Activated naive CD4-positive, alpha-beta T cell treated with anti-CD3 and anti-CD28 coated beads, Interleukin-2, amount 50 U/mL, for 72 hours (primary cell): ENCODE measurements at regions not wholly inside any gene's neighbourhood (a gene's known extent, or its start where the extent isn't known, plus 50 kb on each side); places are given as distances from the start of the nearest gene placed in this dataset.

ENCODE experiments used
- ATAC-seq, 2 donors: fragments of 150-1000 bp; cut with Tn5 transposase; 2 replicates each; pipeline ENCODE4 v1.10.0; 2021; ENCODE audit warnings: mild to moderate bottlenecking in 2 of 2, moderate library complexity in 2 of 2
- DNase-seq, 2 donors: peaks; one replicate each; pipeline ENCODE4 v3.0.0; 2021 to 2022; ENCODE audit warnings: low spot score in 2 of 2
- H3K27ac Mint-ChIP-seq, 2 donors: one replicate each; pipeline ENCODE4 v1.8.0; 2022; ENCODE audit warnings: mild to moderate bottlenecking in 2 of 2, mixed read lengths in 2 of 2
- H3K36me3 Mint-ChIP-seq, 2 donors: one replicate each; pipeline ENCODE4 v1.8.0; 2022; ENCODE audit warnings: mixed read lengths in 2 of 2
- H3K9me3 Mint-ChIP-seq, 2 donors: one replicate each; pipeline ENCODE4 v1.8.0; 2022; ENCODE audit warnings: mixed read lengths in 2 of 2

GRCh38 chr7:38057829-38058228 is 120.2 kb upstream of the STARD3NL start:
- no peak overlapping the region for H3K27ac Mint-ChIP-seq
- H3K9me3 Mint-ChIP-seq, result no peaks in the 10 kb centered on the region
- ATAC-seq (no peak), DNase-seq (no peak)
- H3K36me3 Mint-ChIP-seq, result no peaks in the 10 kb centered on the region

GRCh38 chr7:38060116-38060515 is 117.9 kb upstream of the STARD3NL start:
- DNase-seq (no peak), ATAC-seq (no peak)
- H3K9me3 Mint-ChIP-seq, result no peaks in the 10 kb centered on the region
- H3K27ac Mint-ChIP-seq, result no peak overlapping the region
- H3K36me3 Mint-ChIP-seq, result no peaks in the 10 kb centered on the region

DNA sequence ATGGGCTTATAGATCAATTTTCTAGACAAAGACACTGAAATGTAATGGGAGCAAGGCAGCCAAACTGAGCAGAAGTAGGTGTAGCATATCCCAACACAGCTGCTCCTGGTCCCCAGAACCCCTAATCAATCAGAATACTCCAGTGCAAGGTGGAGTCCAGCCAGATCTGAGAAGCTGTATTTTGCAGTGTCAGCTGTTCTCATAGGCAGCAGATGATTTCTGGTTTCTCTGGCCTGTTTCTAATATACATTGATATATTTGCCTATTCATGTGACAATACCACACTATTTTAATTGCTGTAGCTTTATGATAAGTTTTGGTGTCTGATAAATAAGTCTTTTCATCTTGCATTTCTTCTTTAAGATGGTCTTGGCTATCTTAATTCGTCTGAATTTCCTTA is 117.4 kb upstream of the STARD3NL start:
- no peak for ATAC-seq
- no peaks in the 10 kb centered on the region for H3K36me3 Mint-ChIP-seq
- no peak for DNase-seq
- H3K27ac Mint-ChIP-seq, result no peak overlapping the region
- H3K9me3 Mint-ChIP-seq, result no peaks in the 10 kb centered on the region

DNA sequence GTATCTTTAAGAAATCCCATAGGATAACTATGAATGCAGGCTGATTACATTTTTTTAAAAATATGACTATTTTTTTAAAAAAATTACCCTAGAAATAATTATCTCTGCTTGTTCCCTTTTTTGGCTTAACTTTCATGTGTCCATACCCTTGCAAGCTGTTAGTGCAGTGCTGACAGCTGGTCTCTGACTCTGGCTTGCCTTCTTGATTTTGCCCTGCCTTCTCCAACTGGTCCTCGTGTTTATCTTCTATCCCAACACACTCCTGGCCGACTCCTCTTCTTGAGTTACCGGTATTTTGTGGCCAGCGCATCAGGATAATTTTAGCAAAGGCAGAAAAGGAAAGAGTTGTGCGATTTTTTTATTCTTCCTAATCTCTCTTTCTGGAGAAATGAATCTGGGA is 111.7 kb upstream of the STARD3NL start:
- H3K36me3 Mint-ChIP-seq, result no peaks in the 10 kb centered on the region
- no peak for DNase-seq
- no peak for ATAC-seq
- no peaks in the 10 kb centered on the region for H3K9me3 Mint-ChIP-seq
- no peak overlapping the region for H3K27ac Mint-ChIP-seq

- H3K36me3 Mint-ChIP-seq, result no peaks in the 10 kb centered on the region
- ATAC-seq, result no peak
- DNase-seq, result no peak
- no peaks in the 10 kb centered on the region for H3K9me3 Mint-ChIP-seq
- H3K27ac Mint-ChIP-seq, result no peak overlapping the region
Observed at GRCh38 chr7:38068461-38068860, 109.6 kb upstream of the STARD3NL start.

- no peaks in the 10 kb centered on the region for H3K9me3 Mint-ChIP-seq
- H3K36me3 Mint-ChIP-seq, result no peaks in the 10 kb centered on the region
Observed at GRCh38 chr7:38069052-38069451, 109.0 kb upstream of the STARD3NL start.

GRCh38 chr7:38070718-38071117 is 107.3 kb upstream of the STARD3NL start:
- no peak overlapping the region for H3K27ac Mint-ChIP-seq
- H3K9me3 Mint-ChIP-seq, result no peaks in the 10 kb centered on the region
- no peaks in the 10 kb centered on the region for H3K36me3 Mint-ChIP-seq
- DNase-seq (no peak), ATAC-seq (no peak)

More at GRCh38 chr7:38069052-38069451, 109.0 kb upstream of the STARD3NL start:
- DNase-seq (no peak), ATAC-seq (no peak)
- no peak overlapping the region for H3K27ac Mint-ChIP-seq

DNA sequence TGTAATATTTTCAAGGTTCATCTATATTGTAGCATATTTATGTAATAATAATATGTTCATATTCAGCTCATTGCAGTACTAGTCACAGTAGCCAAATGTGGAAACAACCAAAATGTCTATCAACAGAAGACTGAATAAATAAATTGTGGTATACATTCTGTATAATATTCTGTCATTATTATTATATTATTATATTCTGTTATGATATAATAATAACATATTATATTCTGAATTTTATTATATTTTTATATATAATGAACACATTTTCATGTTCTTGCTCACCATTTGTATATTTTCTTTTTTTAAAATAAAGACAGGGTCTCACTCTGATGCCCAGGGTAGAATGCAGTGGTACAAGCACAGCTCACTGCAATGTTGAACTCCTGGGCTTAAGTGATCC is 91.2 kb upstream of the STARD3NL start:
- Mint-ChIP-seq H3K36me3 (peaks cover 0 to 5% of the 10 kb centered on the region in 2 donors), H3K27ac (no peak overlapping the region), H3K9me3 (peaks cover 0 to 4% of the 10 kb centered on the region in 2 donors)
- DNase-seq, result no peak
- ATAC-seq, result no peak

DNA sequence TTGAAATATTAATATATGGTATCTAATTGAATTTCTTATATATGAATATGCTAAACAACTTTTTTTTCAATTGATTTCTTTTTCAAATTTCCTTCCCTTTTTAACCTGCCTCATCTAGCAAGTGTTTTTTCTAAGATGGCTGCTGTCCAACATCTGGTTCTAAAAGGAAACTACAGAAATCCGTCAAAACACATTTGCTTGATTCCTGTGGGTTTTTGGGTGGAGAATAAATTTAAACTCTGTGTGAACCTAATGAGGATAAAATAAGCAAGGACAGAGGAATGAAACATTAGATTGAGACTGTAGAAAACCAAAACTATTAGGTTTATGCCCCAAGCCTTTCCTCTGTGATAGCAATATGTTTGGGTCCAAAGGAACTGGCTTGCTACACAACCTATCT is 75.5 kb upstream of the STARD3NL start:
- Mint-ChIP-seq H3K9me3 (peaks cover 6 to 12% of the 10 kb centered on the region in 2 donors), H3K27ac (no peak overlapping the region), H3K36me3 (peaks cover 0 to 14% of the 10 kb centered on the region in 2 donors)
- DNase-seq (no peak), ATAC-seq (no peak)

DNA sequence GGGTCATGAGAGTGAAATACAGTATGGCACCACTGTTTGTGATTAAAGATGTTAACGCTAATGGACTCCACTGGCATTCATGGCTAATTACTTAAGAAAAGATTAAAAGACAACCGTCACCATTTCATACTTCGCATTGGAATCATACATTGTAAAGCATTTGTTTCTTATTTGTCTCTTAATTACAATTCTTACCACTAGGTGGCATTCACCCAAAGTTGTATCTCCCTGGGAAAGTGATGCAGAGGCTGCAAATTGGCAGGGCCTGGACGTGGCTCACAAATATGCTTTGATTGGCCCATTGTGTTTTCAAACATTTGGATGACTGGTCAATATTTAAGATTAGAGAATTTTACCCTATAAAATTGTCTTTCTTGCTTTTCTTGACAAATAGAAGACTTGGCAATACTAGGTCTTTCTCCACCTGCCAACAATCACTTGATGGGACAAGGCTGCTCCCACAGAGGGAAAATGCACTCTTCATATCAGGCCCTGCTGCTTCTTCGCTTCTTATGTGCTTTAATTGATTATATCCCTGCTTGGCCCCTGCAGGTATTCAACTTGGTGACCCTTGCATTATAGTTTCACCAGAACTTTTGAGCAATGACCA is 72.1 kb upstream of the STARD3NL start:
- ATAC-seq (peak; percentile 24 to 68), DNase-seq (no peak)
- Mint-ChIP-seq H3K27ac (no peak overlapping the region), H3K36me3 (no peaks in the 10 kb centered on the region), H3K9me3 (no peaks in the 10 kb centered on the region)

- peak in 1 of 2 donors; percentile 78 for DNase-seq
- ATAC-seq, result peak; percentile 82 to 86
- H3K36me3 Mint-ChIP-seq, result no peaks in the 10 kb centered on the region
- no peaks in the 10 kb centered on the region for H3K9me3 Mint-ChIP-seq
- H3K27ac Mint-ChIP-seq, result no peak overlapping the region
Observed at GRCh38 chr7:38107486-38107893, 70.6 kb upstream of the STARD3NL start.

DNA sequence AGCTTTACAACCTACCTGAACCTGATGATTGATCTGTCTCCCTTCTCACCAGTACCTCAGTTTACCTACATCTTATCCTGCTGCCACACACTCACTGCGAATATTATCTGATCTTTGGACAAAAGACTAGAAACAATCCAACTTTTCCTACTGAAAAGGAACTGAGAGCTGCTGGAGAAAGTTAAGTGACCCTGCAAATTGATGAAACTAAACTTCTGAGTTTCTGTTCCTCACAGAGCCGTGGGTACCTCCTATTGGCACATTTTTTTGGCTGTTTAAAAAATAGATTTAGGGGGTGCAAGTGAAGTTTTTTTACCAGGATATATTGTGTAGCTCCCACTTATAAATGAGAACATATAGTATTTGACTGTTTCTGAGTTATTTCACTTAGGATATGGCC is 66.0 kb upstream of the STARD3NL start:
- ATAC-seq, result no peak
- no peaks in the 10 kb centered on the region for H3K9me3 Mint-ChIP-seq
- no peaks in the 10 kb centered on the region for H3K36me3 Mint-ChIP-seq
- DNase-seq, result no peak
- no peak overlapping the region for H3K27ac Mint-ChIP-seq

GRCh38 chr7:38120076-38120475 is 58.0 kb upstream of the STARD3NL start:
- DNase-seq, result no peak
- no peak overlapping the region for H3K27ac Mint-ChIP-seq
- no peaks in the 10 kb centered on the region for H3K36me3 Mint-ChIP-seq
- ATAC-seq, result no peak
- H3K9me3 Mint-ChIP-seq, result no peaks in the 10 kb centered on the region

- Mint-ChIP-seq H3K27ac (no peak overlapping the region), H3K36me3 (no peaks in the 10 kb centered on the region), H3K9me3 (no peaks in the 10 kb centered on the region)
- DNase-seq, result no peak
- ATAC-seq, result no peak
Observed at GRCh38 chr7:38122501-38122900, 55.5 kb upstream of the STARD3NL start.

DNA sequence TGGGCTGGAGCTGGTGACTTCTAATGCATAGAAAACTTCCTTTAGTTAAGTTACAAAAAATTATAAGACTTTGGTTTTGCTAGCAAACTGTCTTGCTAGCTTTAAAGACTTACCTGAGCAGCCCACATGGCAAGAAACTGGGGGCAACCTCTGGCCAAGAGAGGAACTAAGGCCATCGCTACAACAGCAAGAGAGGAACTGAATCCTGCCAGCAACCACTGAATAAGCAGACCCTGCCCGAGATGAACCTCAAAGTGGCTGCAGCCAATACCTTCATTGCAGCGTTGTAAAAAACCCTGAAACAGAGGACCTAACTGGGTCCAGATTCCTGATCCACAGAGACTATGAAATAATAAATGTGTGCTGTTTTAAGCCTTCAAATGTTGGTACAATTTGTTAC is 54.6 kb upstream of the STARD3NL start:
- Mint-ChIP-seq H3K27ac (no peak overlapping the region), H3K9me3 (no peaks in the 10 kb centered on the region), H3K36me3 (no peaks in the 10 kb centered on the region)
- ATAC-seq (no peak), DNase-seq (no peak)

DNA sequence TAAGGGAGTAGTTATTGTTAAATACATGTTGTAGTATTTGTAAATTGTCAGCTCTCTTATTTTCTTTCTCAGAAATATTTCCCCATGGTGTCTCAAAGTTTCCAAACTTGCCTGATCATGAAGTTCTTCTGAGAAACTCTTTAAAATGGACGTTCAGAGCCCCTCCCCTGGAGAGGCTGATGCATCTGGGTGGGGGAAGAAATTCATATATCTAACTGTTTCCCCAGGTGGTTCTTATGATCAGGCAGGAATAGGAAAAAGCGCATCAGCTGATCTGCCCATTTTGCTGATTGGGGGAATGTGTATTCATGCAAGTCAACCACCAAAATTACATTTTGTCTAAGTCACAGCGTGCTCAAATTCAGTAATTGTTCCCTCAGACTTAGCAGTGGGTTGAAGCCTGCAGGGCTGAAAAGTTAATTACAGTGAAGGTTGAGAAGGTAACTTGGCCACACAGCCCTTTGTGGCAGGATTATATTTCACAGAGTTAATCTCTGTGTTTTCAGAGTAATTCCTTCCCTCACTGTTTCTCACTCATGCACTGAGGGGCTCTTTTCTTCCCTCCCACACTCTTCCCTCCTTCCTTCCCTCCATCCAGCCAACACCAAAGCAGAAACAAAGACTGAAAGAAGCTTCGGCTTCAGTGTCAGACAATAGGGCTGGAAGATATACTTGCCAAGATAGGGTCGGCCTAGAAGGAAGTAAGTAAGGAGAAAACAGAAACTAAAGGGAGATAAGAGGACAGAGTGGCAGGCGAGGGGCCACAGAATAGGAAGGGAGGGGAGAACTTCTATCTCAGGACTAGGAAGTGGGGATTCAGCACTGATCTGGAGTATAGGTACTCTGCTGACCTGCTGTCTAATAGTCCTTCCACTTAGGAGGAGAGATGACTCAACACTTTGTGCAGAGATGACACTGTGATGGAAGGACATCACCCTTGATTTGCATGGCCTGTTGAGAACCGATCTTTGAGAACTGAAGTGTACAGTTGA is 50.5 kb upstream of the STARD3NL start:
- DNase-seq, result no peak
- H3K27ac Mint-ChIP-seq, result no peak overlapping the region
- peak in 1 of 2 donors; percentile 30 for ATAC-seq
- H3K9me3 Mint-ChIP-seq, result no peaks in the 10 kb centered on the region
- no peaks in the 10 kb centered on the region for H3K36me3 Mint-ChIP-seq
